Esophagus squamous epithelium (tissue), 4 donors: ENCODE measurements at regions not wholly inside any gene's neighbourhood (a gene's known extent, or its start where the extent isn't known, plus 50 kb on each side); places are given as distances from the start of the nearest gene placed in this dataset.

ENCODE experiments used
- CTCF ChIP-seq, 6 experiments: fragments of 450-650 bp in 4 of 6; fragments of 200-600 bp in 2 of 6; sonication (generic) in 2 of 6; IDR thresholded peaks; one replicate each; pipeline ENCODE4 v1.5.1; 2016 to 2019; ENCODE audit warnings: antibody characterized with exemption in 6 of 6, mild to moderate bottlenecking in 4 of 6, moderate library complexity in 4 of 6
- POLR2A ChIP-seq, 4 donors: fragments of 450-650 bp; IDR thresholded peaks; one replicate each; pipeline ENCODE4 v1.6.1; 2017; ENCODE audit warnings: antibody characterized with exemption in 4 of 4, mild to moderate bottlenecking in 4 of 4, moderate library complexity in 3 of 4

GRCh38 chr2:23241121-23241520 is 143.9 kb upstream of the KLHL29 start:
- no peak for TF ChIP-seq CTCF (IDR thresholded peaks at IDR 0.05)
- TF ChIP-seq POLR2A (IDR thresholded peaks at IDR 0.05): no peak
